ENCODE measurements at regions not wholly inside any gene's neighbourhood (a gene's known extent, or its start where the extent isn't known, plus 50 kb on each side); places are given as distances from the start of the nearest gene placed in this dataset.

- H3K9me3 Mint-ChIP-seq: no peaks in the 10 kb centered on the region
- CTCF ChIA-PET: no interaction called here
- TF ChIP-seq ZBTB43 (CRISPR knock-in tag; IDR thresholded peaks at IDR 0.05): no peak
- DNase-seq (ENCODE audit: low spot score): no peak
- H3K4me3 Mint-ChIP-seq: no peak overlapping the region
- POLR2A ChIA-PET: no interaction called here
- no peak for ATAC-seq
- H3K36me3 Mint-ChIP-seq: no peaks in the 10 kb centered on the region
- H3K27me3 Mint-ChIP-seq (ENCODE audit: low read depth): no peaks in the 10 kb centered on the region
- H3K4me1 Mint-ChIP-seq: no peaks in the 10 kb centered on the region
- H3K27ac Mint-ChIP-seq: no peak overlapping the region
Observed at GRCh38 chr15:97692301-97693015, 268.0 kb upstream of the ARRDC4 start.

GRCh38 chr15:97694456-97694855 lies 266.0 kb upstream of the ARRDC4 start:
- DNase-seq (ENCODE audit: low spot score) (no peak), ATAC-seq (no peak)
- ChIA-PET POLR2A (no interaction called here), CTCF (no interaction called here)
- Mint-ChIP-seq H3K27ac (no peak overlapping the region), H3K4me3 (no peak overlapping the region), H3K9me3 (peaks cover 10% of the 10 kb centered on the region; the same call in 1 of the 2 replicates), H3K27me3 (ENCODE audit: low read depth) (no peaks in the 10 kb centered on the region), H3K36me3 (no peaks in the 10 kb centered on the region), H3K4me1 (no peaks in the 10 kb centered on the region)
- TF ChIP-seq JAZF1 (CRISPR knock-in tag; IDR thresholded peaks at IDR 0.05): no peak
- no peak for TF ChIP-seq SMAD4 (CRISPR knock-in tag; IDR thresholded peaks at IDR 0.05)
- no peak for TF ChIP-seq STAT6 (CRISPR knock-in tag; conservative IDR thresholded peaks at IDR 0.05; ENCODE audit: low read depth)

GRCh38 chr15:97703400-97703799 lies 257.1 kb upstream of the ARRDC4 start:
- Mint-ChIP-seq H3K27me3 (ENCODE audit: low read depth) (no peaks in the 10 kb centered on the region), H3K36me3 (no peaks in the 10 kb centered on the region), H3K27ac (no peak overlapping the region), H3K4me1 (no peaks in the 10 kb centered on the region), H3K9me3 (peaks cover 8% of the 10 kb centered on the region; the same call in 1 of the 2 replicates), H3K4me3 (no peak overlapping the region)
- no peak for ATAC-seq
- ChIA-PET CTCF (no interaction called here), POLR2A (no interaction called here)
- TF ChIP-seq ERG (CRISPR knock-in tag; IDR thresholded peaks at IDR 0.05) (no peak), FOXP1 (CRISPR knock-in tag; IDR thresholded peaks at IDR 0.05; ENCODE audit: borderline replicate concordance) (no peak), ZNF425 (CRISPR knock-in tag; conservative IDR thresholded peaks at IDR 0.05) (no peak), SMAD4 (CRISPR knock-in tag; IDR thresholded peaks at IDR 0.05) (no peak), NR3C1 (CRISPR knock-in tag; conservative IDR thresholded peaks at IDR 0.05; ENCODE audit: low read depth) (no peak), SOX15 (CRISPR knock-in tag; IDR thresholded peaks at IDR 0.05) (no peak), ETV6 (CRISPR knock-in tag; IDR thresholded peaks at IDR 0.05) (no peak), CTCF (IDR thresholded peaks at IDR 0.05) (no peak)
- no peak for DNase-seq (ENCODE audit: low spot score)

All from WTC11 (cell line).